Activated CD4-positive, alpha-beta T cell treated with anti-CD3 and anti-CD28 coated beads, Interleukin-2, amount 10 ng/mL, durations not matched to agents 7 days and 5 days (primary cell): ENCODE measurements at regions not wholly inside any gene's neighbourhood (a gene's known extent, or its start where the extent isn't known, plus 50 kb on each side); places are given as distances from the start of the nearest gene placed in this dataset.

Experiments
- CTCF ChIA-PET: fragments of 350-600 bp; sonication (Branson Sonifier 250); formaldehyde crosslinking; loops from one replicate; lab custom pipeline; 2021; ENCODE audit warnings: antibody characterized with exemption; lab: Charles Lee
- POLR2A ChIA-PET: fragments of 350-600 bp; sonication (Branson Sonifier 250); formaldehyde crosslinking; loops from one replicate; lab custom pipeline; 2021; ENCODE audit warnings: antibody characterized with exemption; lab: Charles Lee
- DNase-seq: peaks from one replicate; pipeline ENCODE4 v3.0.0-alpha.2; 2020
- H3K27ac Mint-ChIP-seq: one replicate; pipeline ENCODE4 v1.8.0; 2021; ENCODE audit warnings: mild to moderate bottlenecking, moderate library complexity, mixed read lengths
- H3K27me3 Mint-ChIP-seq: one replicate; pipeline ENCODE4 v1.8.0; 2021; ENCODE audit warnings: mixed read lengths
- H3K36me3 Mint-ChIP-seq: one replicate; pipeline ENCODE4 v1.8.0; 2021; ENCODE audit warnings: low read depth, mixed read lengths
- H3K4me1 Mint-ChIP-seq: one replicate; pipeline ENCODE4 v1.8.0; 2021; ENCODE audit warnings: mixed read lengths
- H3K4me3 Mint-ChIP-seq: one replicate; pipeline ENCODE4 v1.8.0; 2021; ENCODE audit warnings: mild to moderate bottlenecking, moderate library complexity, mixed read lengths
- H3K9me3 Mint-ChIP-seq: one replicate; pipeline ENCODE4 v1.8.0; 2021; ENCODE audit warnings: mixed read lengths

GRCh38 chr10:69736886-69737641 lies 64.6 kb upstream of the COL13A1 start:
- CTCF ChIA-PET, result interaction anchor here (0.5 to 1.4 kb wide), 2 partner anchors 34 to 261 kb away, joined by 3 read pairs; no protein-coding TSS in a partner anchor
- POLR2A ChIA-PET, result no interaction called here
- peaks cover 12% of the 10 kb centered on the region for H3K27me3 Mint-ChIP-seq

GRCh38 chr10:69738071-69738470 lies 63.6 kb upstream of the COL13A1 start:
- H3K27ac Mint-ChIP-seq, result no peak overlapping the region
- no peaks in the 10 kb centered on the region for H3K36me3 Mint-ChIP-seq
- DNase-seq, result no peak
- peaks cover 12% of the 10 kb centered on the region for H3K27me3 Mint-ChIP-seq
- peaks cover 19% of the 10 kb centered on the region for H3K4me1 Mint-ChIP-seq
- H3K9me3 Mint-ChIP-seq, result no peaks in the 10 kb centered on the region
- CTCF ChIA-PET, result interaction anchor here (0.5 kb wide), 1 partner anchor 262 kb away, joined by 3 read pairs; no protein-coding TSS in a partner anchor
- POLR2A ChIA-PET, result no interaction called here
- no peak overlapping the region for H3K4me3 Mint-ChIP-seq

More at GRCh38 chr10:69736886-69737641, 64.6 kb upstream of the COL13A1 start:
- Mint-ChIP-seq H3K27ac (no peak overlapping the region), H3K4me3 (no peak overlapping the region), H3K36me3 (no peaks in the 10 kb centered on the region), H3K9me3 (no peaks in the 10 kb centered on the region), H3K4me1 (peaks cover 19% of the 10 kb centered on the region)
- no peak for DNase-seq

- no peaks in the 10 kb centered on the region for H3K36me3 Mint-ChIP-seq
- H3K4me1 Mint-ChIP-seq, result peaks cover 17% of the 10 kb centered on the region
- no peak overlapping the region for H3K4me3 Mint-ChIP-seq
- no peak overlapping the region for H3K27ac Mint-ChIP-seq
- CTCF ChIA-PET, result no interaction called here
- no peak for DNase-seq
- POLR2A ChIA-PET, result interaction anchor here (0.6 kb wide), 1 partner anchor 371 kb away, joined by 3 read pairs; no protein-coding TSS in a partner anchor
- H3K27me3 Mint-ChIP-seq, result peaks cover 12% of the 10 kb centered on the region
- no peaks in the 10 kb centered on the region for H3K9me3 Mint-ChIP-seq
These were observed 62.8 kb upstream of the COL13A1 start for GRCh38 chr10:69738858-69739435.

GRCh38 chr10:69739634-69740033 lies 62.1 kb upstream of the COL13A1 start:
- H3K36me3 Mint-ChIP-seq, result no peaks in the 10 kb centered on the region
- CTCF ChIA-PET, result no interaction called here
- no peak overlapping the region for H3K4me3 Mint-ChIP-seq
- H3K27ac Mint-ChIP-seq, result no peak overlapping the region
- no peak for DNase-seq
- H3K27me3 Mint-ChIP-seq, result peaks cover 13% of the 10 kb centered on the region
- peaks cover 10% of the 10 kb centered on the region for H3K4me1 Mint-ChIP-seq
- no peaks in the 10 kb centered on the region for H3K9me3 Mint-ChIP-seq
- POLR2A ChIA-PET, result no interaction called here

- Mint-ChIP-seq H3K4me3 (no peak overlapping the region), H3K4me1 (peaks cover 5% of the 10 kb centered on the region), H3K9me3 (no peaks in the 10 kb centered on the region), H3K27ac (no peak overlapping the region), H3K27me3 (peaks cover 16% of the 10 kb centered on the region), H3K36me3 (no peaks in the 10 kb centered on the region)
- POLR2A ChIA-PET, result no interaction called here
- no peak for DNase-seq
- CTCF ChIA-PET, result no interaction called here
These were observed 61.6 kb upstream of the COL13A1 start for GRCh38 chr10:69740126-69740525.

GRCh38 chr10:69741252-69741651 lies 60.5 kb upstream of the COL13A1 start:
- Mint-ChIP-seq H3K4me3 (no peak overlapping the region), H3K4me1 (no peaks in the 10 kb centered on the region), H3K27me3 (peaks cover 24% of the 10 kb centered on the region), H3K27ac (no peak overlapping the region), H3K36me3 (no peaks in the 10 kb centered on the region), H3K9me3 (no peaks in the 10 kb centered on the region)
- ChIA-PET CTCF (no interaction called here), POLR2A (no interaction called here)
- DNase-seq, result no peak

- Mint-ChIP-seq H3K4me3 (no peak overlapping the region), H3K27me3 (peaks cover 24% of the 10 kb centered on the region)
These were observed 59.9 kb upstream of the COL13A1 start for GRCh38 chr10:69741671-69742355.

GRCh38 chr10:69742356-69742695 lies 59.4 kb upstream of the COL13A1 start:
- CTCF ChIA-PET, result interaction anchor here (0.6 to 2.3 kb wide), 3 partner anchors 15 to 175 kb away, joined by 3 to 7 read pairs (median 3); no protein-coding TSS in a partner anchor
- Mint-ChIP-seq H3K27me3 (peaks cover 24% of the 10 kb centered on the region), H3K36me3 (no peaks in the 10 kb centered on the region), H3K4me3 (no peak overlapping the region), H3K9me3 (no peaks in the 10 kb centered on the region), H3K27ac (no peak overlapping the region), H3K4me1 (no peaks in the 10 kb centered on the region)
- POLR2A ChIA-PET, result no interaction called here
- DNase-seq, result no peak

More at GRCh38 chr10:69741671-69742355, 59.9 kb upstream of the COL13A1 start:
- no peaks in the 10 kb centered on the region for H3K36me3 Mint-ChIP-seq
- no peak overlapping the region for H3K27ac Mint-ChIP-seq
- no peaks in the 10 kb centered on the region for H3K4me1 Mint-ChIP-seq
- H3K9me3 Mint-ChIP-seq, result no peaks in the 10 kb centered on the region
- DNase-seq, result no peak
- ChIA-PET POLR2A (no interaction called here), CTCF (no interaction called here)

GRCh38 chr10:69742928-69743602 lies 58.6 kb upstream of the COL13A1 start:
- ChIA-PET POLR2A (no interaction called here), CTCF (interaction anchor here (0.6 to 2.3 kb wide), 3 partner anchors 16 to 174 kb away, joined by 3 to 7 read pairs (median 3); no protein-coding TSS in a partner anchor)
- H3K27me3 Mint-ChIP-seq, result peaks cover 24% of the 10 kb centered on the region
- H3K36me3 Mint-ChIP-seq, result no peaks in the 10 kb centered on the region
- no peaks in the 10 kb centered on the region for H3K4me1 Mint-ChIP-seq
- H3K4me3 Mint-ChIP-seq, result no peak overlapping the region
- H3K27ac Mint-ChIP-seq, result no peak overlapping the region
- DNase-seq, result no peak
- no peaks in the 10 kb centered on the region for H3K9me3 Mint-ChIP-seq

GRCh38 chr10:69744971-69745370 lies 56.7 kb upstream of the COL13A1 start:
- Mint-ChIP-seq H3K4me1 (no peaks in the 10 kb centered on the region), H3K9me3 (no peaks in the 10 kb centered on the region), H3K36me3 (no peaks in the 10 kb centered on the region), H3K27ac (no peak overlapping the region), H3K27me3 (peaks cover 22% of the 10 kb centered on the region), H3K4me3 (no peak overlapping the region)
- no peak for DNase-seq
- ChIA-PET POLR2A (no interaction called here), CTCF (no interaction called here)

GRCh38 chr10:69745698-69746097 lies 56.0 kb upstream of the COL13A1 start:
- no peak for DNase-seq
- ChIA-PET POLR2A (no interaction called here), CTCF (no interaction called here)

GRCh38 chr10:69747179-69747578 lies 54.5 kb upstream of the COL13A1 start:
- DNase-seq, result no peak
- H3K9me3 Mint-ChIP-seq, result no peaks in the 10 kb centered on the region
- H3K27me3 Mint-ChIP-seq, result peaks cover 29% of the 10 kb centered on the region
- CTCF ChIA-PET, result no interaction called here
- H3K27ac Mint-ChIP-seq, result no peak overlapping the region
- no peaks in the 10 kb centered on the region for H3K36me3 Mint-ChIP-seq
- no peak overlapping the region for H3K4me3 Mint-ChIP-seq
- no peaks in the 10 kb centered on the region for H3K4me1 Mint-ChIP-seq
- POLR2A ChIA-PET, result no interaction called here

More at GRCh38 chr10:69745698-69746097, 56.0 kb upstream of the COL13A1 start:
- H3K4me3 Mint-ChIP-seq, result no peak overlapping the region
- no peak overlapping the region for H3K27ac Mint-ChIP-seq
- no peaks in the 10 kb centered on the region for H3K4me1 Mint-ChIP-seq
- no peaks in the 10 kb centered on the region for H3K36me3 Mint-ChIP-seq
- H3K9me3 Mint-ChIP-seq, result no peaks in the 10 kb centered on the region
- H3K27me3 Mint-ChIP-seq, result peaks cover 24% of the 10 kb centered on the region
